ENCODE measurements at regions not wholly inside any gene's neighbourhood (a gene's known extent, or its start where the extent isn't known, plus 50 kb on each side); places are given as distances from the start of the nearest gene placed in this dataset.

GRCh38 chr10:52523696-52524095, 209.6 kb downstream of the DKK1 start:
- Histone ChIP-seq H3K27ac (no peak overlapping the region), H3K4me3 (no peak overlapping the region)
- TF ChIP-seq EP300 (IDR thresholded peaks at IDR 0.05) (no peak), POLR2A (IDR thresholded peaks at IDR 0.05) (no peak), CTCF (IDR thresholded peaks at IDR 0.05) (no peak)

GRCh38 chr10:52525761-52526160, 211.7 kb downstream of the DKK1 start:
- H3K36me3 ChIP-seq, result no peaks in the 10 kb centered on the region
- 58 to 68% methylated on average over 2 of the region's 2 CpGs for WGBS, 2 donors

More at GRCh38 chr10:52523696-52524095, 209.6 kb downstream of the DKK1 start:
- no peaks in the 10 kb centered on the region for H3K9me3 ChIP-seq
- no peaks in the 10 kb centered on the region for H3K27me3 ChIP-seq
- DNase-seq (ENCODE audit: low spot score in 2 of 2), result no peak
- no peaks in the 10 kb centered on the region for H3K4me1 ChIP-seq
- H3K36me3 ChIP-seq, result no peaks in the 10 kb centered on the region

DNA sequence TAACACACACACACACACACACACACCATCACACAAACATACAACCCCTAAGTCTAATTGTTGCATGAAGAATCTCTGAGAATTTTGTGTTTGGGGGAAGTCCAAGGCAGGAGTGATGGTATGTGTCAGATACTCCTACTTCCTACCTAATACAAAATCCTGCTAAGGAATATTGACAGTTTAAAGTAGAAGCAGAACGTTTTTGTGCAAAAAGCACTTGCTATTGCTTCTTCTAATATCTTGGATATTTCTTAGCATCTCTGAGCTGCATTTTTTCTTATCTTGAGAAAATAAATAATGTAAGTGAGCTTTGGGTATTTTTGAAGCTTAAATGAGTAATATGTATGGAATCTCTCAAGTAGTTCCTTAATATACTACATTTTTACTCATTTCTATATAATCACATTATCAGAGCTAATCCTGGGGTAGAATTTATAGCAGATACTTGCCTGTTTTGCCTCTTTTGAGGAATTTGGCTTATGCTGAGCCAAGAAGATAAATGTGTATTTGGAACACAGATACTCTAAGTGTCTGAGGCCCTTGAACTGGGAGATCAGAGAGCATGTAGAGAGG, 212.3 kb downstream of the DKK1 start:
- no peak for DNase-seq (ENCODE audit: low spot score in 2 of 2)
- Histone ChIP-seq H3K27ac (no peak overlapping the region), H3K4me1 (no peaks in the 10 kb centered on the region), H3K9me3 (no peaks in the 10 kb centered on the region), H3K27me3 (no peaks in the 10 kb centered on the region), H3K36me3 (no peaks in the 10 kb centered on the region), H3K4me3 (no peak overlapping the region)
- 24 to 35% methylated on average over 1 of the region's 1 CpG for WGBS, 2 donors
- no peak for TF ChIP-seq EP300 (IDR thresholded peaks at IDR 0.05)
- no peak for TF ChIP-seq POLR2A (IDR thresholded peaks at IDR 0.05)
- no peak for TF ChIP-seq CTCF (IDR thresholded peaks at IDR 0.05)

More at GRCh38 chr10:52525761-52526160, 211.7 kb downstream of the DKK1 start:
- Histone ChIP-seq H3K9me3 (no peaks in the 10 kb centered on the region), H3K4me1 (no peaks in the 10 kb centered on the region), H3K4me3 (no peak overlapping the region), H3K27me3 (no peaks in the 10 kb centered on the region), H3K27ac (no peak overlapping the region)
- DNase-seq (ENCODE audit: low spot score in 2 of 2), result no peak
- TF ChIP-seq CTCF (IDR thresholded peaks at IDR 0.05), result no peak
- no peak for TF ChIP-seq POLR2A (IDR thresholded peaks at IDR 0.05)
- no peak for TF ChIP-seq EP300 (IDR thresholded peaks at IDR 0.05)

GRCh38 chr10:52532650-52533290, 218.7 kb downstream of the DKK1 start:
- no peaks in the 10 kb centered on the region for H3K9me3 ChIP-seq
- no peak for DNase-seq (ENCODE audit: low spot score in 2 of 2)
- no peak overlapping the region for H3K27ac ChIP-seq
- no peaks in the 10 kb centered on the region for H3K4me1 ChIP-seq
- H3K4me3 ChIP-seq, result no peak overlapping the region
- TF ChIP-seq CTCF (IDR thresholded peaks at IDR 0.05), result no peak
- no peak for TF ChIP-seq EP300 (IDR thresholded peaks at IDR 0.05)
- no peak for TF ChIP-seq POLR2A (IDR thresholded peaks at IDR 0.05)
- H3K36me3 ChIP-seq, result no peaks in the 10 kb centered on the region
- H3K27me3 ChIP-seq, result no peaks in the 10 kb centered on the region

DNA sequence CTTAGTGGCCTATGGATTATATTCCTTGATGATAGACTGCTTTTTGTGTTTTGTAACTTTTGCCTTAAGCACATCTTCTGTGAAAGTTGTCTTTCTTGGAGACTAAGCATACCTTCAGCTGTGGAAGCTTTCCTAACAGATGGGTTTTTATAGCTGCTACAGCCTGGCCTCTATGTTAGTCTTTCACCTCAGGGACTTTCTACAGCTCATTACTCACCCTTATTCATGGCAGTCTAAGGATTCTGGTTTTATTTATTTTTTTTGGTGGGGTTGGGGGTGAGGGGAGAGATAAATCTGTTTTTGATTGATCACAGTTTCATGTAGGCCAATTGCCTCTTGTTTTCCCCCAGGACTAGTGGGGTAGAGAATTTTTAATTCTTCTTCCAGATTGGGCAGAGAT, 219.9 kb downstream of the DKK1 start:
- Histone ChIP-seq H3K27ac (no peak overlapping the region), H3K27me3 (no peaks in the 10 kb centered on the region), H3K4me1 (no peaks in the 10 kb centered on the region), H3K9me3 (no peaks in the 10 kb centered on the region), H3K36me3 (no peaks in the 10 kb centered on the region), H3K4me3 (no peak overlapping the region)
- TF ChIP-seq POLR2A (IDR thresholded peaks at IDR 0.05), result no peak
- TF ChIP-seq EP300 (IDR thresholded peaks at IDR 0.05), result no peak
- TF ChIP-seq CTCF (IDR thresholded peaks at IDR 0.05), result no peak
- DNase-seq (ENCODE audit: low spot score in 2 of 2), result no peak
